ENCODE measurements at regions not wholly inside any gene's neighbourhood (a gene's known extent, or its start where the extent isn't known, plus 50 kb on each side); places are given as distances from the start of the nearest gene placed in this dataset.

- TF ChIP-seq CEBPB (IDR thresholded peaks at IDR 0.05) (no peak), FOXM1 (IDR thresholded peaks at IDR 0.05; ENCODE audit: borderline replicate concordance, low read depth) (no peak), CREB1 (IDR thresholded peaks at IDR 0.05; ENCODE audit: low read depth) (no peak), TEAD4 (IDR thresholded peaks at IDR 0.05) (no peak), NFIC (IDR thresholded peaks at IDR 0.05) (no peak), MAX (IDR thresholded peaks at IDR 0.05) (no peak), REST (IDR thresholded peaks at IDR 0.05; ENCODE audit: low read depth) (no peak), EP300 (IDR thresholded peaks at IDR 0.05; ENCODE audit: borderline replicate concordance) (no peak)
These were observed 240.2 kb downstream of the BCAT1 start for GRCh38 chr12:24708718-24709117.

GRCh38 chr12:24708043-24708442 lies 240.9 kb downstream of the BCAT1 start:
- no peak for TF ChIP-seq TEAD4 (IDR thresholded peaks at IDR 0.05)
- no peak for TF ChIP-seq ZBTB7A (IDR thresholded peaks at IDR 0.05; ENCODE audit: low read depth)

- TF ChIP-seq TCF12 (IDR thresholded peaks at IDR 0.05; ENCODE audit: low read depth) (no peak), YY1 (IDR thresholded peaks at IDR 0.05; ENCODE audit: low read depth) (no peak), CEBPB (IDR thresholded peaks at IDR 0.05) (no peak), FOXM1 (IDR thresholded peaks at IDR 0.05; ENCODE audit: borderline replicate concordance, low read depth) (no peak), RAD21 (IDR thresholded peaks at IDR 0.05; ENCODE audit: low read depth) (no peak), CREB1 (IDR thresholded peaks at IDR 0.05; ENCODE audit: low read depth) (no peak), EP300 (IDR thresholded peaks at IDR 0.05; ENCODE audit: borderline replicate concordance) (no peak), USF1 (IDR thresholded peaks at IDR 0.05) (no peak), NFIC (IDR thresholded peaks at IDR 0.05) (no peak), ZBTB7A (IDR thresholded peaks at IDR 0.05; ENCODE audit: low read depth) (no peak), REST (IDR thresholded peaks at IDR 0.05; ENCODE audit: low read depth) (no peak), TEAD4 (IDR thresholded peaks at IDR 0.05) (no peak)
These were observed 241.6 kb downstream of the BCAT1 start for GRCh38 chr12:24707334-24707733.

DNA sequence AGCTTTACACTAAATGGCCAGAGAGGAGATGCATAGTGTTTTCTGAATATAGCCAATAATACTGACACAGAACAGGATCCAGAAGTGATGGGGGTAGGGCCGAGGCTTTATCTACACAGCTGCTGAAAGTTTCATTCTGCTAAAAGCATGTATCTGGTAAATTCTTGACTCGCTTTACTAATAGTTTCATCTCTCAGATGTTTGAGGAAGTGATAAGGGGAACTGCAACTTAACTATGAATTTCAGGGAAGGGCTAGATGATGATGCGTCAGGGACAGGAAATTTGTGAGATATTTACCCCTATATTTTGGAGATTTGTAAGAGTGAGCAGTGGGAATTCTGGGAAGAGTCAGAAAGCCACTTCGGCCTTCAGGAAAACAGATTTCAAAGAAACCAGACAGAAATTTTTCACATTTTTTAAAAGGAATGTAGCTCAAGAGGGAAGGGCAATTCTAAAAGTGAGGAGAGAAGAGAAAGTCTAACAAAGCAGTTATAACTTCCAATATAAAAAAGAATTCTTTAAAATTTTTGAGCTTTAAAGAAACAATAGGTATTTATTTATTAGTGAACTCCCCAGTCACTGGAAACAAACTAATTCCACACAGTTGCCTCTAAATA lies 243.1 kb downstream of the BCAT1 start:
- no peak for TF ChIP-seq TAF1 (IDR thresholded peaks at IDR 0.05; ENCODE audit: low read depth)
- TF ChIP-seq TEAD4 (IDR thresholded peaks at IDR 0.05), result no peak
- no peak for TF ChIP-seq CEBPB (IDR thresholded peaks at IDR 0.05)
- no peak for TF ChIP-seq CREB1 (IDR thresholded peaks at IDR 0.05; ENCODE audit: low read depth)
- TF ChIP-seq RAD21 (IDR thresholded peaks at IDR 0.05; ENCODE audit: low read depth), result no peak
- no peak for TF ChIP-seq EGR1 (IDR thresholded peaks at IDR 0.05)
- TF ChIP-seq NFIC (IDR thresholded peaks at IDR 0.05), result no peak
- no peak for TF ChIP-seq ZBTB7A (IDR thresholded peaks at IDR 0.05; ENCODE audit: low read depth)
- no peak for TF ChIP-seq REST (IDR thresholded peaks at IDR 0.05; ENCODE audit: low read depth)
- no peak for TF ChIP-seq USF1 (IDR thresholded peaks at IDR 0.05)
- TF ChIP-seq EP300 (IDR thresholded peaks at IDR 0.05; ENCODE audit: borderline replicate concordance), result no peak

- TF ChIP-seq TEAD4 (IDR thresholded peaks at IDR 0.05), result no peak
- TF ChIP-seq REST (IDR thresholded peaks at IDR 0.05; ENCODE audit: low read depth), result no peak
- TF ChIP-seq TCF12 (IDR thresholded peaks at IDR 0.05; ENCODE audit: low read depth), result no peak
- TF ChIP-seq FOXM1 (IDR thresholded peaks at IDR 0.05; ENCODE audit: borderline replicate concordance, low read depth), result no peak
- TF ChIP-seq EP300 (IDR thresholded peaks at IDR 0.05; ENCODE audit: borderline replicate concordance), result no peak
- TF ChIP-seq CEBPB (IDR thresholded peaks at IDR 0.05), result no peak
- no peak for TF ChIP-seq NFIC (IDR thresholded peaks at IDR 0.05)
- TF ChIP-seq TAF1 (IDR thresholded peaks at IDR 0.05; ENCODE audit: low read depth), result no peak
- no peak for TF ChIP-seq RAD21 (IDR thresholded peaks at IDR 0.05; ENCODE audit: low read depth)
- no peak for TF ChIP-seq CREB1 (IDR thresholded peaks at IDR 0.05; ENCODE audit: low read depth)
- no peak for TF ChIP-seq MAX (IDR thresholded peaks at IDR 0.05)
- TF ChIP-seq USF1 (IDR thresholded peaks at IDR 0.05), result no peak
- no peak for TF ChIP-seq YY1 (IDR thresholded peaks at IDR 0.05; ENCODE audit: low read depth)
- no peak for TF ChIP-seq EGR1 (IDR thresholded peaks at IDR 0.05)
- no peak for TF ChIP-seq ZBTB7A (IDR thresholded peaks at IDR 0.05; ENCODE audit: low read depth)
These were observed 243.7 kb downstream of the BCAT1 start for GRCh38 chr12:24705216-24705615.

Data from Ishikawa (cell line).